IPS DF 6.9 (cell line): ENCODE measurements at regions not wholly inside any gene's neighbourhood (a gene's known extent, or its start where the extent isn't known, plus 50 kb on each side); places are given as distances from the start of the nearest gene placed in this dataset.

Experiments
- DNase-seq: peaks from one replicate; pipeline ENCODE4 v3.0.0-alpha.2; 2013; ENCODE audit warnings: low read depth, low spot score
- H3K27ac ChIP-seq: one replicate; pipeline ENCODE4 v1.5.1; 2013; ENCODE audit warnings: low read length, control low read depth
- H3K27me3 ChIP-seq: 2 replicates; pipeline ENCODE4 v1.6.1; 2013; ENCODE audit warnings: mild to moderate bottlenecking, low read length; ENCODE audit not compliant: control insufficient read depth, insufficient read depth
- H3K36me3 ChIP-seq: 2 replicates; pipeline ENCODE4 v1.6.1; 2013; ENCODE audit warnings: low read length; ENCODE audit not compliant: control insufficient read depth, insufficient read depth
- H3K4me1 ChIP-seq: 2 replicates; pipeline ENCODE4 v1.6.1; 2013; ENCODE audit warnings: low read length; ENCODE audit not compliant: control insufficient read depth, insufficient read depth
- H3K4me3 ChIP-seq: 2 replicates; pipeline ENCODE4 v1.5.1; 2013; ENCODE audit warnings: mild to moderate bottlenecking, low read length
- H3K9me3 ChIP-seq: 2 replicates; pipeline ENCODE4 v1.6.1; 2013; ENCODE audit warnings: low read length, inconsistent platforms; ENCODE audit not compliant: control insufficient read depth, insufficient read depth
- WGBS: extraction: QIAGEN DNeasy Blood & Tissue Kit; methylation state at CpG from one replicate; pipeline ENCODE4 v1.1.7; 2013; ENCODE audit warnings: mixed read lengths, missing lambda C conversion rate; ENCODE audit not compliant: insufficient read length, insufficient coverage; 5-methylcytosine and 5-hydroxymethylcytosine counted together

DNA sequence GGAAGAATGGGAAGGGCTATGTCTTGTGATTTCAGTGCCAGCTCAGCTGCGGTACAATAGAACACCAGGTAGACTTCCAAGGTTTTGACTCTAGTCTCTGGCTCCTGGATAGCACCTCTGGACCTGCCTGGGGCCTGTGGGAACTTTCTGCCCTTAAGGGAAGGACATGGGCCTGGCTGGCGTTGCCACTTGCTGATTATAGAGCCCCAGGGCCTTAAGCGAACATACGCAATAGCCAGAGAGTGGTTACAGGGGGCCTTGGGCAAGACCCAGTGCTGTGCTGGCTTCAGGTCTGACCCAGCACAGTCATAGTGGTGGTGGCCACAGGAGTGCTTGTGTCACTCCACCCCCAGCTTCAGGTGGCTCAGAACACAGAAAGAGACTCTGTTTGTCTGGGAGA lies 131.1 kb upstream of the COL21A1 start:
- H3K4me1 ChIP-seq: no peaks in the 10 kb centered on the region
- no peak for DNase-seq
- no peaks in the 10 kb centered on the region for H3K27me3 ChIP-seq
- WGBS: no CpG with 5 or more reads among the region's 4 CpGs
- H3K4me3 ChIP-seq: no peak overlapping the region
- no peaks in the 10 kb centered on the region for H3K9me3 ChIP-seq
- H3K36me3 ChIP-seq: no peaks in the 10 kb centered on the region
- H3K27ac ChIP-seq: no peak overlapping the region

- no peaks in the 10 kb centered on the region for H3K27me3 ChIP-seq
- H3K4me3 ChIP-seq: no peak overlapping the region
- no peaks in the 10 kb centered on the region for H3K9me3 ChIP-seq
- H3K4me1 ChIP-seq: no peaks in the 10 kb centered on the region; the same call in 1 of the 2 replicates
- H3K27ac ChIP-seq: no peak overlapping the region
- DNase-seq: no peak
- H3K36me3 ChIP-seq: no peaks in the 10 kb centered on the region
- no CpG with 5 or more reads among the region's 2 CpGs for WGBS
Measured at GRCh38 chr6:56377295-56377694, 129.9 kb upstream of the COL21A1 start.

- H3K27ac ChIP-seq: no peak overlapping the region
- H3K36me3 ChIP-seq: no peaks in the 10 kb centered on the region
- DNase-seq: no peak
- no peak overlapping the region for H3K4me3 ChIP-seq
- WGBS: no CpG with 5 or more reads among the region's 3 CpGs
- no peaks in the 10 kb centered on the region for H3K9me3 ChIP-seq
- no peaks in the 10 kb centered on the region; the same call in 1 of the 2 replicates for H3K27me3 ChIP-seq
- H3K4me1 ChIP-seq: no peaks in the 10 kb centered on the region; the same call in 1 of the 2 replicates
Measured at GRCh38 chr6:56375806-56376205, 128.4 kb upstream of the COL21A1 start.

- H3K4me1 ChIP-seq: no peaks in the 10 kb centered on the region; the same call in 1 of the 2 replicates
- no CpG with 5 or more reads among the region's 4 CpGs for WGBS
- H3K36me3 ChIP-seq: no peaks in the 10 kb centered on the region
- no peak overlapping the region for H3K4me3 ChIP-seq
- no peaks in the 10 kb centered on the region; the same call in 1 of the 2 replicates for H3K27me3 ChIP-seq
- no peak overlapping the region for H3K27ac ChIP-seq
- no peaks in the 10 kb centered on the region for H3K9me3 ChIP-seq
- no peak for DNase-seq
Measured at GRCh38 chr6:56374841-56375369, 127.5 kb upstream of the COL21A1 start.

GRCh38 chr6:56372406-56372995 lies 125.1 kb upstream of the COL21A1 start:
- Histone ChIP-seq H3K9me3 (no peaks in the 10 kb centered on the region), H3K36me3 (no peaks in the 10 kb centered on the region), H3K27ac (no peak overlapping the region), H3K27me3 (no peaks in the 10 kb centered on the region; the same call in 1 of the 2 replicates), H3K4me3 (no peak overlapping the region), H3K4me1 (no peaks in the 10 kb centered on the region; the same call in 1 of the 2 replicates)
- no CpG with 5 or more reads among the region's 3 CpGs for WGBS
- DNase-seq: no peak

DNA sequence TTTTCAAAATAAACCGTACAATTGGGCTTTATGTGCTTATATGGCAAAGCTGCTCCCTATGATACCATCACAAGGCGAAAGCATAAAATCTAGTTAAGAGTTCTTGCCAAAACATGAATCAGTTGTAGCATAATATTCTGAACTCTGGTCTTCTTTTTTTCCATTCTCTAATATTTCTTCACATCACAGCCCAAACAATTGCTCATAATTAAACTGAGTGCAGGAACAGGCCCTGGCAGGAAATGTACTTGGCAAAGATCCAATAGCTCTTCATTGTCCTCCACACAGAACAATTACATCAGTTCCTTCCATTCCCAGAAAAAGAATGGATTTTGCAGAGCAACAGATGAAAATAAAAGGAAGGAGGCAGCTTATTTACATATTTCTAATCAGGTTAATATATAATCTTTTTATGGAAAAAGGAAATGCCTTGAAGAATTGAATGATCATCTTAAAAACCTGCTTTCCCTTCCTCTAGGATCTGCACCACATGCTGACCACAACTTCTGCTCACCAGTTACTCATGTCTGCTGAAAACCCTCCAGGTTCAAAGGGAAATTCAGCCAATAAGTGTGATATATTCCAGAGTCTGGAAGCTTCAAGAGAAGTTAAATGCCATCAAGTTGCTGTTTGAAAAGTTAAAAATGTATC lies 123.3 kb upstream of the COL21A1 start:
- WGBS: no CpG with 5 or more reads among the region's 2 CpGs
- Histone ChIP-seq H3K27me3 (no peaks in the 10 kb centered on the region; the same call in 1 of the 2 replicates), H3K36me3 (no peaks in the 10 kb centered on the region), H3K4me3 (no peak overlapping the region), H3K9me3 (no peaks in the 10 kb centered on the region), H3K27ac (no peak overlapping the region), H3K4me1 (no peaks in the 10 kb centered on the region; the same call in 1 of the 2 replicates)
- DNase-seq: no peak

DNA sequence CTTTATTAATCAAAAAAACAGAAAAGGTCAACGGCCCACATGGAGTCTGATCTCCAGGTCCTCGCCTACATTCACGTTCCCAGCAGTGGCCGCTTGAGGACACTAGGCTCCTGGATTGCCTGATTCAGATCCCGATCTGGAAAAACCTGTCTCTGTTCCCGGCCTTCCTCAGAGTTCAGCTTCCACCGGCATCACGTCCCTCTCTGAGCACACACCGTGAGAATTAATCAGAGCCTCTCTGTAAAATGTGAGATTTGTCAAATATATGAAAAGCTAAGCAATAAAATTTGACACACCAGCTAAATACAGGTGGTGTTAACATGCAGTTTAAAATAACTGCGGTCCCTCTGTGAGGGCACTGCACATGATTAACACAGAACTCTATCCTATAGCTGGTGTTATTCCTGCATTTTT lies 122.8 kb upstream of the COL21A1 start:
- Histone ChIP-seq H3K9me3 (no peaks in the 10 kb centered on the region), H3K27ac (no peak overlapping the region), H3K27me3 (no peaks in the 10 kb centered on the region; the same call in 1 of the 2 replicates), H3K4me3 (no peak overlapping the region), H3K36me3 (no peaks in the 10 kb centered on the region), H3K4me1 (no peaks in the 10 kb centered on the region; the same call in 1 of the 2 replicates)
- peak; percentile 39 for DNase-seq
- no CpG with 5 or more reads among the region's 10 CpGs for WGBS

DNA sequence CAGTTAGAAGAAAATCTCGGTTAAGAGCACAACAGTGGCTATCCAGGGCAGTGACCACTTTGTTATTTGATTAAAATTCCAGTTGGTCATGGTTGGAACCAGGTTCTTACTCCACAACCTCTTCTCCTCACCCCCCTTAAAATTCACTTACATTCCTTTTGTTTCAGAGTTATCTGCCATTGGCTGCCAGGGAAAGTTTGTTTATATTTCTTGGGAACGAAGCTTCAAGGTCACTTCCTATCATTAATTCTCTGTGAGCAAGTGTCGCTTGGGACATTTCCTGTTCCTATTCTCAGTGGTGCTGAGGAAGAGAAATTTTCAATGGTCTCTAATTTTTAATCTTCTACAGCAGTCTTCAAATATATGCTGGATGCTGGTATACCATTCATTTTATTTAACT lies 121.1 kb upstream of the COL21A1 start:
- H3K27me3 ChIP-seq: no peaks in the 10 kb centered on the region; the same call in 1 of the 2 replicates
- no peaks in the 10 kb centered on the region; the same call in 1 of the 2 replicates for H3K4me1 ChIP-seq
- no peak overlapping the region for H3K27ac ChIP-seq
- H3K36me3 ChIP-seq: no peaks in the 10 kb centered on the region
- H3K9me3 ChIP-seq: no peaks in the 10 kb centered on the region
- WGBS: no CpG with 5 or more reads among the region's 3 CpGs
- H3K4me3 ChIP-seq: no peak overlapping the region
- DNase-seq: no peak

GRCh38 chr6:56366141-56366852 lies 118.9 kb upstream of the COL21A1 start:
- Histone ChIP-seq H3K4me3 (no peak overlapping the region), H3K4me1 (no peaks in the 10 kb centered on the region), H3K27ac (no peak overlapping the region), H3K27me3 (no peaks in the 10 kb centered on the region), H3K9me3 (no peaks in the 10 kb centered on the region), H3K36me3 (no peaks in the 10 kb centered on the region)
- DNase-seq: no peak
- WGBS: no CpG with 5 or more reads among the region's 6 CpGs

GRCh38 chr6:56364827-56365339 lies 117.5 kb upstream of the COL21A1 start:
- DNase-seq: no peak
- Histone ChIP-seq H3K36me3 (no peaks in the 10 kb centered on the region), H3K4me3 (no peak overlapping the region)

More at GRCh38 chr6:56364827-56365339, 117.5 kb upstream of the COL21A1 start:
- Histone ChIP-seq H3K27me3 (no peaks in the 10 kb centered on the region), H3K9me3 (no peaks in the 10 kb centered on the region), H3K27ac (no peak overlapping the region), H3K4me1 (no peaks in the 10 kb centered on the region)
- no CpG with 5 or more reads among the region's 2 CpGs for WGBS
